Retinal pigment epithelial cell (primary cell): ENCODE measurements at regions not wholly inside any gene's neighbourhood (a gene's known extent, or its start where the extent isn't known, plus 50 kb on each side); places are given as distances from the start of the nearest gene placed in this dataset.
"Not testable (repeated sequence)": the region's sequence is repeated elsewhere in the genome, so short reads cannot be mapped to it uniquely, and the experiment has no call there.

Experiments
- DNase-seq: peaks from one replicate; pipeline ENCODE4 v3.0.0-alpha.2; 2010; ENCODE audit warnings: low read depth
- H3K4me3 ChIP-seq: 2 replicates; pipeline ENCODE4 v1.5.1; 2011; ENCODE audit warnings: mild to moderate bottlenecking, low read length, control low read depth, moderate library complexity
- TF ChIP-seq, protein P1 (sequence below): conservative IDR thresholded peaks from 2 replicates; pipeline ENCODE4 v1.5.1; 2011; ENCODE audit warnings: low read depth, low read length, control low read depth, inconsistent platforms

GRCh38 chr18:70554854-70555445 lies 266.1 kb downstream of the SOCS6 start:
- TF ChIP-seq, protein P1, sequence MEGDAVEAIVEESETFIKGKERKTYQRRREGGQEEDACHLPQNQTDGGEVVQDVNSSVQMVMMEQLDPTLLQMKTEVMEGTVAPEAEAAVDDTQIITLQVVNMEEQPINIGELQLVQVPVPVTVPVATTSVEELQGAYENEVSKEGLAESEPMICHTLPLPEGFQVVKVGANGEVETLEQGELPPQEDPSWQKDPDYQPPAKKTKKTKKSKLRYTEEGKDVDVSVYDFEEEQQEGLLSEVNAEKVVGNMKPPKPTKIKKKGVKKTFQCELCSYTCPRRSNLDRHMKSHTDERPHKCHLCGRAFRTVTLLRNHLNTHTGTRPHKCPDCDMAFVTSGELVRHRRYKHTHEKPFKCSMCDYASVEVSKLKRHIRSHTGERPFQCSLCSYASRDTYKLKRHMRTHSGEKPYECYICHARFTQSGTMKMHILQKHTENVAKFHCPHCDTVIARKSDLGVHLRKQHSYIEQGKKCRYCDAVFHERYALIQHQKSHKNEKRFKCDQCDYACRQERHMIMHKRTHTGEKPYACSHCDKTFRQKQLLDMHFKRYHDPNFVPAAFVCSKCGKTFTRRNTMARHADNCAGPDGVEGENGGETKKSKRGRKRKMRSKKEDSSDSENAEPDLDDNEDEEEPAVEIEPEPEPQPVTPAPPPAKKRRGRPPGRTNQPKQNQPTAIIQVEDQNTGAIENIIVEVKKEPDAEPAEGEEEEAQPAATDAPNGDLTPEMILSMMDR = no peak
- no peak overlapping the region for H3K4me3 ChIP-seq
- DNase-seq = no peak

- no peak for DNase-seq
- TF ChIP-seq, protein P1 = no peak
- H3K4me3 ChIP-seq = no peak overlapping the region
Measured at GRCh38 chr18:70553936-70554260, 265.1 kb downstream of the SOCS6 start.

DNA sequence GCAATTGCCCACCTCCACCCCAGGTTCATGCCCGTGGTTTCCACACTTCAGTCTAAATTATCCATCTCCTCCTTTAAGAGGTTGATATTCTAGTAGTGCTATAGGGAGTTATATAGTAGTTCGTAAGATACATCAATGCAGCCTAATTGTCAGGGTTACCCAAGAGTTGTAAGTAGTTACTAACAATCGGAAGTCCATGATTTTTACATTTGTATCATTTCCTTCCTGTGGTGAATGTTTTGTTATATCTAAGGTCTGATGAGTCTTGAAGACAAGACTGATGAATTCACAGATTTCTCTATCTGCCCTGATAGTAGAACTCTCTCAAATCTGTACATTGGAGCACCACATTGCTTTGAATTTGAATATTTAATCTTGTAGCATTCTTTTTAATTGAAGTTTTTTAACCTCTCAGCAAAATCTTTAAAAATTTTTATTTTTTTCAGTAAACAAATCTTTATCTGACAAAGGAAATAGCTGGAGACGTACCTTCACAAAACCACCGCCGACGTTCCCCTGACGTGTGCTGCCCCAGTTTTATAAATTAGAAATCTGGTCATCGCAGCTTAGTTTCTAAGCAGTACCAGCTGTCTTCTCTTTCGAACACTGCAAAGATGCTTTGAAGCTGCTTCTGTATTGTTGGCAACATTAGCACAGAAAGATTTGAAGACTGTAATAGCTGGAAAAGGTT lies 264.5 kb downstream of the SOCS6 start:
- no peak for DNase-seq
- H3K4me3 ChIP-seq = no peak overlapping the region
- TF ChIP-seq, protein P1 = no peak

DNA sequence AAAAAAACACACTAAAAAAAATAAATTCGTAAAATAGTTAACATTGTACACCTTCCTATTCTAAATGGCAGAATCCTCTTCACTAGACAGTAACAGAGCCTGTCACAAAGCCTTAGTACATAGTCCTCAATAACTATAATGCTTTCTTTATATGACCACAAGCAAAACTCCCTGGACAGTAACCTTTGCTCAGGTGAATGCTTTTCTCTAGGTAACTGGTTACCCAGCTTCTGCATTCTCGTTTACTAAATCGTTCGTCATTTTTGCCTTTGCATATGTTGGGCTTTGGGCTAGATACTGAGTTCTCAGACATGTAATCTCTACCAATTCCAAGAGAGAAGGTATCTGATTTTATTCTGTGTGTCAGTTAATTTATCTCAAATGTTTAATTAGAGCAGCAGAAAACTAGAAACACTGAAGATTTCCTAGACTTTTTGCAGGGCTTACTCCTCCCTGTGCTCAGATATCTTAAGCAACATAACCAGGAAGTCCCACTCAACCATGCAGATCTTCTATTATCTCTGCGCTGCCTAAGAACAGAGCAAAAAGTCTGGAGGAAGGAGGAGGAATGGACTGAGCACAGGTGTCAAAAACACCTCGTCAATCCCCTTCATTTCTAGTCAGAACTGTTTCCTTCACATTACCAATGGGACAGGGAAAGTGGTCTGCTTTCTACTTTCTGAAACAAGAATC lies 247.7 kb downstream of the SOCS6 start:
- no peak for DNase-seq
- TF ChIP-seq, protein P1 = no peak
- H3K4me3 ChIP-seq = no peak overlapping the region

DNA sequence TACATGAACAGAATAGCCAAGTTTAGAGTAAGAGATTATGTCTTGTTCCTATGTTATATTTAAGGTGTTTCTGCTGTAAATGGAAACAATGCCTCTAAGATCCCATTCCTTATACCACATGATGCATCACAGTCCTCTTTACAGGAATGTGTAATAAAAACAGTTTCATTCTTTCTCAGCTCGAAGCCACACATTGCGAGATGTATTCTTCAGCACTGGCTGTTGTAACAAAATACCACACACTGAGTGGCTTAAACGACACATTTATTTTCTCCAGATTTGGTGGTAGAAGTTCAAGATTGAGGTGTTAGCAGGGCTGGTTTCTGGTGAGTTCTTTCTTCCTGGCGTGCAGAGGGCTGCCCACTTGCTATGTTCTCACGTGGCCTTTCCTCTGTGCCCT lies 246.2 kb downstream of the SOCS6 start:
- H3K4me3 ChIP-seq = no peak overlapping the region
- DNase-seq = no peak
- TF ChIP-seq, protein P1 = no peak

GRCh38 chr18:70525322-70525721 lies 236.5 kb downstream of the SOCS6 start:
- DNase-seq, H3K4me3 ChIP-seq: not testable (repeated sequence)

DNA sequence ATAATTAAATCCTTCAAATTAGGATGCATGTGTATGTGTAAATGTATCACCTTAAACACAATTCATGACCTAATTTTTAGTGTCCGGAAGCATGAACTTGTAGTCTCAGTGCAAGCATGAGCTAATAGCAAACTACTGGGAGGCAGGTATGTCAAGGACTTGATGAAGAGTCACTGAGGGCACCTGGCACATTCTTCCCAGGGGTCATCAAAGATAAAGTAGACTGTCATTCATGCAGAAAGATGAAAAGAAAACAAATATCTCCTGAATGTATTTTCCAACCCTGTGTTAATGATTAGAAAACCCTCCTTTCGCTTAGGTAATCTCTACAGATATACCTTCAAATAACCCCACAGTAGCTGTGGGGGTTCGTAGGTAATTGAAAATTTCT lies 234.9 kb downstream of the SOCS6 start:
- TF ChIP-seq, protein P1 = no peak
- DNase-seq = no peak
- H3K4me3 ChIP-seq = no peak overlapping the region
